ENCODE measurements at regions not wholly inside any gene's neighbourhood (a gene's known extent, or its start where the extent isn't known, plus 50 kb on each side); places are given as distances from the start of the nearest gene placed in this dataset.

DNA sequence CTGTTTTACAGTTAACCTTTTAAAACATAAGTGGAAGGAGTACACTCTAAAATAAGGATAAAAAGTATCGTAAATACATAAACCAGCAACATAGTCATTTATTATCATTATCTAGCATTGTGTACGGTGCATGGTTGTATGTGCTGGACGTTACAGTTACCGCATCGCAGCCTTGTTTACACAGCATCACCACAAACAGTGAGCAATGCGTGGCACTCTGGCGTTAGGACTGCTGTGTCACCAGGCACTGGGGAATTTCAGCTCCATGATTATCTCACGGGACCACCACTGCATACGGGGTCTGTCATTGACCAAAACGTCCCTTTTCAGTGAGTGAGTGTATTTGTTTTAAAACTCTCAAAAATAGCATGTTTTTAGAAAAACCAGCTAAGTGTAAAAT is 103.0 kb upstream of the SNTG2 start (continued):
- TF ChIP-seq ZNF140 (tag by site-specific recombination; IDR thresholded peaks at IDR 0.05) (no peak), RBAK (tag by site-specific recombination; IDR thresholded peaks at IDR 0.05) (no peak), ZNF677 (tag by site-specific recombination; IDR thresholded peaks at IDR 0.05) (no peak), SETDB1 (IDR thresholded peaks at IDR 0.05; ENCODE audit: insufficient read length, low read length) (no peak), ZNF513 (tag by site-specific recombination; IDR thresholded peaks at IDR 0.05) (no peak), ZNF274 (IDR thresholded peaks at IDR 0.05; ENCODE audit: low read length) (no peak), ZNF274 (tag by site-specific recombination; IDR thresholded peaks at IDR 0.05; ENCODE audit: borderline replicate concordance) (no peak), HOXA7 (CRISPR knock-in tag; IDR thresholded peaks at IDR 0.05; ENCODE audit: borderline replicate concordance) (no peak), ZFP3 (tag by site-specific recombination; IDR thresholded peaks at IDR 0.05; ENCODE audit: low read depth) (no peak), ZNF660 (tag by site-specific recombination; IDR thresholded peaks at IDR 0.05) (no peak), IKZF3 (tag by site-specific recombination; IDR thresholded peaks at IDR 0.05) (no peak), ZNF341 (tag by site-specific recombination; IDR thresholded peaks at IDR 0.05; ENCODE audit: low read depth) (no peak)

DNA sequence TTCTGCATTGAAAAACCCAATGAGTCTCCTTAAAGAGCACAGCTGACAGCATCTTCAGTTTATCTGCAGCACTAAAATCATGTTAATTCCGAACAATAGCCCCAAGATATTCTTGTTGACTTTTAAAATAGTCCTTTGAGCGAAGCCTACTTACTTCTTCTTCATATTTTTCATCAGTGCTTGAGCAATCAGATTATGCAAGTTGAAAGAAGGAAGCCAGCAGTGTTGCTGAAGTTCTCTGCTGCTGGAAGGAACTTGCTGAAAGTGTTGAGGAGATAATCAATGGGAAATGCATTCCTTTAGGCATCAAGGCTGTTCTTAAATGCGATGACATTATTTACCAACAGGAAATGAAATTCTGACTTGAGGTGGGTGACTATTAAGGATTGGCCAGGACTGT is 105.9 kb upstream of the SNTG2 start:
- POLR2A ChIA-PET, result no interaction called here
- no peaks in the 10 kb centered on the region for H3K36me3 ChIP-seq (ENCODE audit: control insufficient read depth in 2 of 2, insufficient read depth in 1 of 2, low read length in 2 of 2)
- H3K4me3 ChIP-seq (ENCODE audit: low read depth, low read length), result no peak overlapping the region
- TF ChIP-seq EGR2 (tag by site-specific recombination; IDR thresholded peaks at IDR 0.05; ENCODE audit: low read depth), result no peak
- TF ChIP-seq ZNF404 (tag by site-specific recombination; IDR thresholded peaks at IDR 0.05), result no peak
- TF ChIP-seq, protein P1, sequence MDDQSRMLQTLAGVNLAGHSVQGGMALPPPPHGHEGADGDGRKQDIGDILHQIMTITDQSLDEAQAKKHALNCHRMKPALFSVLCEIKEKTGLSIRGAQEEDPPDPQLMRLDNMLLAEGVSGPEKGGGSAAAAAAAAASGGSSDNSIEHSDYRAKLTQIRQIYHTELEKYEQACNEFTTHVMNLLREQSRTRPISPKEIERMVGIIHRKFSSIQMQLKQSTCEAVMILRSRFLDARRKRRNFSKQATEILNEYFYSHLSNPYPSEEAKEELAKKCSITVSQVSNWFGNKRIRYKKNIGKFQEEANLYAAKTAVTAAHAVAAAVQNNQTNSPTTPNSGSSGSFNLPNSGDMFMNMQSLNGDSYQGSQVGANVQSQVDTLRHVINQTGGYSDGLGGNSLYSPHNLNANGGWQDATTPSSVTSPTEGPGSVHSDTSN (CRISPR knock-in tag; IDR thresholded peaks at IDR 0.05), result no peak
- TF ChIP-seq ZNF10 (tag by site-specific recombination; IDR thresholded peaks at IDR 0.05), result no peak
- H3K27ac ChIP-seq (ENCODE audit: extremely low read depth, low read depth, low read length), result no peak overlapping the region
- H3K9me3 ChIP-seq (ENCODE audit: control insufficient read depth, insufficient read depth, low read depth, low read length), result no peaks in the 10 kb centered on the region
- CTCF ChIA-PET, result interaction anchor here (1.1 kb wide), 1 partner anchor 706 kb away, joined by 4 read pairs; no protein-coding TSS in a partner anchor
- H3K4me1 ChIP-seq (ENCODE audit: control insufficient read depth, insufficient read depth, low read length), result no peaks in the 10 kb centered on the region

DNA sequence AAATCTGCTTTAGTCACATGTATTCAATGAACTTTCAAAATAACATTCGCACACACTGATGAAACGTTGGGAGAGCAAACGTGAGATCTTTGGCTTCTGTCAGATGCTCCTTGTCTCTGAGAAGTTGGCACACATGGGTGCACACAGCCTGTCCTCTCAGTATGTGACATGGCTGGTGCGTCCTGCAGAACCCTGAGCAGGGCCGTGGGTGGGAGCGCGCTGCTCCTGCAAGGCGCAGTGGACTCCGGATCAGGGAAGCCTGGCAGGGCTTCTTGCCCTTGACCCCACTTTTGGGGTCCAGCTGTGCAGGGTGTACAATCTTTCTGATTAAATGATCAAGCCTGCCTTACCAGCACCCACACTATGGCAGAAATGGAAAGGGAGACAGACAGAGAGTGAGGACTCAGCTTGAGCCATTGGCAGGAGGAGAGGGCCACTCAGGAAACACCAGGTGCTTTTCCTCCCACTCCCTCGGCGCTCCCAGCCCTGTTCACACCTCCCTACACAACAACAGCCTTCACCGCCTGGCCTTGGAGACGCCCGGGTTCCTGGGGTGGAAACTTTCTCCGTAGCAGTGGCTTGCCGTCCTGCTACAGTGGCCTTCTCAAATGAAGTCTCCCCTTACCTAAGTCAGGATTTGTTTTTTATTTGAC is 108.4 kb upstream of the SNTG2 start:
- H3K36me3 ChIP-seq (ENCODE audit: control insufficient read depth in 2 of 2, insufficient read depth in 1 of 2, low read length in 2 of 2), result no peaks in the 10 kb centered on the region
- CTCF ChIA-PET, result no interaction called here
- TF ChIP-seq, protein P2, sequence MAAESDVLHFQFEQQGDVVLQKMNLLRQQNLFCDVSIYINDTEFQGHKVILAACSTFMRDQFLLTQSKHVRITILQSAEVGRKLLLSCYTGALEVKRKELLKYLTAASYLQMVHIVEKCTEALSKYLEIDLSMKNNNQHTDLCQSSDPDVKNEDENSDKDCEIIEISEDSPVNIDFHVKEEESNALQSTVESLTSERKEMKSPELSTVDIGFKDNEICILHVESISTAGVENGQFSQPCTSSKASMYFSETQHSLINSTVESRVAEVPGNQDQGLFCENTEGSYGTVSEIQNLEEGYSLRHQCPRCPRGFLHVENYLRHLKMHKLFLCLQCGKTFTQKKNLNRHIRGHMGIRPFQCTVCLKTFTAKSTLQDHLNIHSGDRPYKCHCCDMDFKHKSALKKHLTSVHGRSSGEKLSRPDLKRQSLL (tag by site-specific recombination; IDR thresholded peaks at IDR 0.05), result no peak
- TF ChIP-seq ZNF416 (tag by site-specific recombination; IDR thresholded peaks at IDR 0.05) (no peak), ZNF157 (tag by site-specific recombination; IDR thresholded peaks at IDR 0.05) (no peak), GLIS2 (tag by site-specific recombination; IDR thresholded peaks at IDR 0.05) (no peak), ZNF514 (tag by site-specific recombination; IDR thresholded peaks at IDR 0.05) (no peak), ZNF48 (tag by site-specific recombination; IDR thresholded peaks at IDR 0.05) (no peak)
- H3K4me1 ChIP-seq (ENCODE audit: control insufficient read depth, insufficient read depth, low read length), result no peaks in the 10 kb centered on the region
- no peaks in the 10 kb centered on the region for H3K9me3 ChIP-seq (ENCODE audit: control insufficient read depth, insufficient read depth, low read depth, low read length)
- POLR2A ChIA-PET, result no interaction called here
- H3K27ac ChIP-seq (ENCODE audit: extremely low read depth, low read depth, low read length), result no peak overlapping the region
- H3K4me3 ChIP-seq (ENCODE audit: low read depth, low read length), result no peak overlapping the region
